ENCODE measurements at regions not wholly inside any gene's neighbourhood (a gene's known extent, or its start where the extent isn't known, plus 50 kb on each side); places are given as distances from the start of the nearest gene placed in this dataset.
"Not testable (repeated sequence)": the region's sequence is repeated elsewhere in the genome, so short reads cannot be mapped to it uniquely, and the experiment has no call there.

GRCh38 chr6:82419132-82419581 lies 55.5 kb downstream of the TPBG start:
- no peak for DNase-seq (ENCODE audit: low read depth, low spot score)

GRCh38 chr6:82419859-82420258 lies 56.2 kb downstream of the TPBG start:
- no peak for DNase-seq (ENCODE audit: low read depth, low spot score)

GRCh38 chr6:82430611-82431010 lies 67.0 kb downstream of the TPBG start:
- DNase-seq (ENCODE audit: low read depth, low spot score), result no peak

- no peak for DNase-seq (ENCODE audit: low read depth, low spot score)
Observed at GRCh38 chr6:82436740-82437139, 73.1 kb downstream of the TPBG start.

- no peak for DNase-seq (ENCODE audit: low read depth, low spot score)
Observed at GRCh38 chr6:82437701-82438100, 74.1 kb downstream of the TPBG start.

GRCh38 chr6:82441047-82441855 lies 77.6 kb downstream of the TPBG start:
- DNase-seq (ENCODE audit: low read depth, low spot score), result no peak

- DNase-seq (ENCODE audit: low read depth, low spot score), result no peak
Observed at GRCh38 chr6:82442061-82442719, 78.6 kb downstream of the TPBG start.

- DNase-seq (ENCODE audit: low read depth, low spot score), result no peak
Observed at GRCh38 chr6:82458147-82458546, 94.5 kb downstream of the TPBG start.

GRCh38 chr6:82458705-82459104 lies 95.1 kb downstream of the TPBG start:
- DNase-seq (ENCODE audit: low read depth, low spot score), result no peak

- DNase-seq (ENCODE audit: low read depth, low spot score), result no peak
Observed at GRCh38 chr6:82461536-82461935, 97.9 kb downstream of the TPBG start.

- DNase-seq (ENCODE audit: low read depth, low spot score), result no peak
Observed at GRCh38 chr6:82467338-82467737, 103.7 kb downstream of the TPBG start.

- DNase-seq (ENCODE audit: low read depth, low spot score), result not testable (repeated sequence)
Observed at GRCh38 chr6:82470123-82470522, 106.5 kb downstream of the TPBG start.

GRCh38 chr6:82475106-82475505 lies 111.5 kb downstream of the TPBG start:
- not testable (repeated sequence) for DNase-seq (ENCODE audit: low read depth, low spot score)

- DNase-seq (ENCODE audit: low read depth, low spot score), result no peak
Observed at GRCh38 chr6:82484001-82484400, 120.4 kb downstream of the TPBG start.

- DNase-seq (ENCODE audit: low read depth, low spot score), result no peak
Observed at GRCh38 chr6:82484737-82485626, 121.4 kb downstream of the TPBG start.

- DNase-seq (ENCODE audit: low read depth, low spot score), result no peak
Observed at GRCh38 chr6:82487895-82488294, 124.3 kb downstream of the TPBG start.

- DNase-seq (ENCODE audit: low read depth, low spot score), result no peak
Observed at GRCh38 chr6:82488403-82488802, 124.8 kb downstream of the TPBG start.

GRCh38 chr6:82492134-82492533 lies 128.5 kb downstream of the TPBG start:
- DNase-seq (ENCODE audit: low read depth, low spot score), result no peak

- no peak for DNase-seq (ENCODE audit: low read depth, low spot score)
Observed at GRCh38 chr6:82493467-82493866, 129.8 kb downstream of the TPBG start.

GRCh38 chr6:82494367-82494766 lies 130.8 kb downstream of the TPBG start:
- peak; percentile 55 for DNase-seq (ENCODE audit: low read depth, low spot score)

- DNase-seq (ENCODE audit: low read depth, low spot score), result not testable (repeated sequence)
Observed at GRCh38 chr6:82501901-82502300, 138.3 kb downstream of the TPBG start.

- DNase-seq (ENCODE audit: low read depth, low spot score), result no peak
Observed at GRCh38 chr6:82506526-82506925, 142.9 kb downstream of the TPBG start.
